GM23338 (cell line): ENCODE measurements at regions not wholly inside any gene's neighbourhood (a gene's known extent, or its start where the extent isn't known, plus 50 kb on each side); places are given as distances from the start of the nearest gene placed in this dataset.
A peak's percentile ranks its signal among the peaks of the same experiment; 100 is the strongest.

Experiments
- ATAC-seq: fragments of 200-7000 bp; cut with Tn5 transposase; 3 replicates; pipeline ENCODE4 v1.9.1; 2020
- DNase-seq: peaks from one replicate; pipeline ENCODE4 v3.0.0-alpha.2; 2015; ENCODE audit warnings: low spot score
- H2AFZ ChIP-seq: fragments of 200-600 bp; sonication (generic); 2 replicates; pipeline ENCODE4 v1.8.0; 2016; ENCODE audit warnings: antibody characterized with exemption, mild to moderate bottlenecking, moderate library complexity
- H3F3A ChIP-seq: fragments of 200-600 bp; sonication (generic); replicated peaks from 2 replicates; pipeline ENCODE4 v1.8.0; 2017; ENCODE audit warnings: antibody characterized with exemption, mixed run types, low read depth
- H3K27ac ChIP-seq: fragments of 200-600 bp; sonication (generic); 2 replicates; pipeline ENCODE4 v1.6.1; 2016; ENCODE audit warnings: low read depth
- H3K27me3 ChIP-seq: fragments of 200-600 bp; sonication (generic); 2 replicates; pipeline ENCODE4 v1.8.0; 2016; ENCODE audit warnings: mild to moderate bottlenecking, mixed run types, moderate library complexity; ENCODE audit not compliant: insufficient read depth
- H3K36me3 ChIP-seq: fragments of 200-600 bp; sonication (generic); 2 replicates; pipeline ENCODE4 v1.8.0; 2016; ENCODE audit warnings: mild to moderate bottlenecking; ENCODE audit not compliant: insufficient read depth
- H3K4me1 ChIP-seq: fragments of 200-600 bp; sonication (generic); 2 replicates; pipeline ENCODE4 v1.8.0; 2016; ENCODE audit warnings: mild to moderate bottlenecking, moderate library complexity; ENCODE audit not compliant: insufficient read depth
- H3K4me2 ChIP-seq: fragments of 200-600 bp; sonication (generic); 2 replicates; pipeline ENCODE4 v1.7.1; 2017; ENCODE audit warnings: mixed run types
- H3K4me3 ChIP-seq: fragments of 200-600 bp; sonication (generic); 2 replicates; pipeline ENCODE4 v1.6.1; 2016; ENCODE audit warnings: mixed run types
- H3K79me2 ChIP-seq: fragments of 200-600 bp; sonication (generic); replicated peaks from 2 replicates; pipeline ENCODE4 v1.8.0; 2017; ENCODE audit warnings: mild to moderate bottlenecking; ENCODE audit not compliant: insufficient read depth
- H3K9me2 ChIP-seq: fragments of 200-600 bp; sonication (generic); 2 replicates; pipeline ENCODE4 v1.8.0; 2017; ENCODE audit not compliant: insufficient read depth
- H4K20me1 ChIP-seq: fragments of 200-600 bp; sonication (generic); replicated peaks from 2 replicates; pipeline ENCODE4 v1.8.0; 2017; ENCODE audit warnings: mild to moderate bottlenecking; ENCODE audit not compliant: insufficient read depth
- H3K27ac Mint-ChIP-seq: 2 replicates; pipeline ENCODE4 v1.8.0; 2020; ENCODE audit warnings: inconsistent platforms, mild to moderate bottlenecking, moderate library complexity, mixed read lengths
- H3K27me3 Mint-ChIP-seq: 3 replicates; pipeline ENCODE4 v1.8.0; 2022; ENCODE audit warnings: low read depth, mild to moderate bottlenecking, moderate library complexity, mixed read lengths, inconsistent platforms; ENCODE audit not compliant: insufficient read depth, poor library complexity
- H3K36me3 Mint-ChIP-seq: 3 replicates; pipeline ENCODE4 v1.8.0; 2021; ENCODE audit warnings: low read depth, mild to moderate bottlenecking, inconsistent platforms, moderate library complexity, mixed read lengths
- H3K4me1 Mint-ChIP-seq: 3 replicates; pipeline ENCODE4 v1.8.0; 2020; ENCODE audit warnings: mild to moderate bottlenecking, inconsistent platforms, mixed read lengths
- H3K4me3 Mint-ChIP-seq: 3 replicates; pipeline ENCODE4 v1.8.0; 2021; ENCODE audit warnings: moderate library complexity, mild to moderate bottlenecking, inconsistent platforms, mixed read lengths
- H3K9me3 Mint-ChIP-seq: 3 replicates; pipeline ENCODE4 v1.8.0; 2020; ENCODE audit warnings: moderate library complexity, mild to moderate bottlenecking, inconsistent platforms, mixed read lengths
- CREB1 ChIP-seq: fragments of 250-450 bp; sonication (Bioruptor Pico); IDR thresholded peaks from 2 replicates; pipeline ENCODE4 v1.5.0; 2020; ENCODE audit warnings: low read depth, mild to moderate bottlenecking, moderate library complexity
- ETS1 ChIP-seq: IDR thresholded peaks from 2 replicates; pipeline ENCODE4 v1.6.1; 2016; ENCODE audit warnings: antibody characterized with exemption
- EZH2phosphoT487 ChIP-seq: fragments of 200-600 bp; sonication (generic); IDR thresholded peaks from one replicate; pipeline ENCODE4 v1.8.1; 2018; ENCODE audit warnings: antibody characterized with exemption; ENCODE audit not compliant: unreplicated experiment
- JUNB ChIP-seq: IDR thresholded peaks from one replicate; pipeline ENCODE4 v1.6.1; 2016; ENCODE audit warnings: antibody characterized with exemption; ENCODE audit not compliant: unreplicated experiment
- STAT1 ChIP-seq: IDR thresholded peaks from one replicate; pipeline ENCODE4 v1.6.1; 2016; ENCODE audit warnings: antibody characterized with exemption; ENCODE audit not compliant: unreplicated experiment
- ZNF331 ChIP-seq: fragments of 250-450 bp; sonication (Bioruptor Pico); IDR thresholded peaks from 2 replicates; pipeline ENCODE4 v1.5.0; 2020; ENCODE audit warnings: low read depth, mild to moderate bottlenecking, moderate library complexity
- TF ChIP-seq, protein P1 (sequence below), 2 experiments: fragments of 200-600 bp in 1 of 2; sonication (generic) in 1 of 2; conservative IDR thresholded peaks; 2 replicates each; pipeline versions ENCODE4 v1.5.1 to v1.6.1; 2016 to 2017; ENCODE audit warnings: antibody characterized with exemption in 2 of 2, low read depth in 2 of 2, mild to moderate bottlenecking in 2 of 2, moderate library complexity in 1 of 2
- TF ChIP-seq, protein P2 (sequence below): IDR thresholded peaks from one replicate; pipeline ENCODE4 v1.6.1; 2018; ENCODE audit warnings: antibody characterized with exemption; ENCODE audit not compliant: unreplicated experiment

DNA sequence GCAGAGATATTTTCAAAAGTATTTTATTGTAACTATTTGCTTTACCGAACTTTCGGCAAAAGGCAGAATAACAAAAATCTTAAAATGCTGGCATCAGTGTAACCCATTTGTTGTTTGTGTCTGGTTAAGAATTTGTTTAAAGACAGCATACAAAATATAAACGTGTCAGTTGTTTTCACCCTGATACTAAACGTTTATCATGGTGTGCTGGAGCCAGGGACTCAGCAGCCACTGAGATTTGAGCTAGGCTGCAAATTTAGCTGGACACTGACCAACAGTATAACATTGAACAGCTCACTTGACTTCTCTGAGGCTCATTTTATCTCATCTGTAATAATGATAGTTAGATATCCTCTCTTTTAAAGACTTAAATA is 183.7 kb downstream of the TMTC3 start:
- DNase-seq, result no peak
- Histone ChIP-seq H3K79me2 (no peaks in the 10 kb centered on the region), H3F3A (no peaks in the 10 kb centered on the region), H3K27ac (no peak overlapping the region), H3K4me1 (no peaks in the 10 kb centered on the region), H4K20me1 (no peaks in the 10 kb centered on the region), H3K9me2 (peaks cover 3% of the 10 kb centered on the region; the same call in 1 of the 2 replicates), H3K27me3 (no peaks in the 10 kb centered on the region), H3K4me2 (no peak overlapping the region), H2AFZ (no peak overlapping the region), H3K4me3 (no peak overlapping the region), H3K36me3 (no peaks in the 10 kb centered on the region)
- no peak overlapping the region for H3K4me3 Mint-ChIP-seq
- no peak for ATAC-seq
- H3K27me3 Mint-ChIP-seq, result no peaks in the 10 kb centered on the region
- H3K4me1 Mint-ChIP-seq, result no peaks in the 10 kb centered on the region
- no peaks in the 10 kb centered on the region for H3K36me3 Mint-ChIP-seq
- no peak overlapping the region for H3K27ac Mint-ChIP-seq
- no peak for TF ChIP-seq STAT1
- TF ChIP-seq EZH2phosphoT487, result no peak
- TF ChIP-seq, protein P1, sequence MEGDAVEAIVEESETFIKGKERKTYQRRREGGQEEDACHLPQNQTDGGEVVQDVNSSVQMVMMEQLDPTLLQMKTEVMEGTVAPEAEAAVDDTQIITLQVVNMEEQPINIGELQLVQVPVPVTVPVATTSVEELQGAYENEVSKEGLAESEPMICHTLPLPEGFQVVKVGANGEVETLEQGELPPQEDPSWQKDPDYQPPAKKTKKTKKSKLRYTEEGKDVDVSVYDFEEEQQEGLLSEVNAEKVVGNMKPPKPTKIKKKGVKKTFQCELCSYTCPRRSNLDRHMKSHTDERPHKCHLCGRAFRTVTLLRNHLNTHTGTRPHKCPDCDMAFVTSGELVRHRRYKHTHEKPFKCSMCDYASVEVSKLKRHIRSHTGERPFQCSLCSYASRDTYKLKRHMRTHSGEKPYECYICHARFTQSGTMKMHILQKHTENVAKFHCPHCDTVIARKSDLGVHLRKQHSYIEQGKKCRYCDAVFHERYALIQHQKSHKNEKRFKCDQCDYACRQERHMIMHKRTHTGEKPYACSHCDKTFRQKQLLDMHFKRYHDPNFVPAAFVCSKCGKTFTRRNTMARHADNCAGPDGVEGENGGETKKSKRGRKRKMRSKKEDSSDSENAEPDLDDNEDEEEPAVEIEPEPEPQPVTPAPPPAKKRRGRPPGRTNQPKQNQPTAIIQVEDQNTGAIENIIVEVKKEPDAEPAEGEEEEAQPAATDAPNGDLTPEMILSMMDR (conservative IDR thresholded peaks at IDR 0.05; ENCODE audit: low read depth in 2 of 2), result no peak
- TF ChIP-seq, protein P2, sequence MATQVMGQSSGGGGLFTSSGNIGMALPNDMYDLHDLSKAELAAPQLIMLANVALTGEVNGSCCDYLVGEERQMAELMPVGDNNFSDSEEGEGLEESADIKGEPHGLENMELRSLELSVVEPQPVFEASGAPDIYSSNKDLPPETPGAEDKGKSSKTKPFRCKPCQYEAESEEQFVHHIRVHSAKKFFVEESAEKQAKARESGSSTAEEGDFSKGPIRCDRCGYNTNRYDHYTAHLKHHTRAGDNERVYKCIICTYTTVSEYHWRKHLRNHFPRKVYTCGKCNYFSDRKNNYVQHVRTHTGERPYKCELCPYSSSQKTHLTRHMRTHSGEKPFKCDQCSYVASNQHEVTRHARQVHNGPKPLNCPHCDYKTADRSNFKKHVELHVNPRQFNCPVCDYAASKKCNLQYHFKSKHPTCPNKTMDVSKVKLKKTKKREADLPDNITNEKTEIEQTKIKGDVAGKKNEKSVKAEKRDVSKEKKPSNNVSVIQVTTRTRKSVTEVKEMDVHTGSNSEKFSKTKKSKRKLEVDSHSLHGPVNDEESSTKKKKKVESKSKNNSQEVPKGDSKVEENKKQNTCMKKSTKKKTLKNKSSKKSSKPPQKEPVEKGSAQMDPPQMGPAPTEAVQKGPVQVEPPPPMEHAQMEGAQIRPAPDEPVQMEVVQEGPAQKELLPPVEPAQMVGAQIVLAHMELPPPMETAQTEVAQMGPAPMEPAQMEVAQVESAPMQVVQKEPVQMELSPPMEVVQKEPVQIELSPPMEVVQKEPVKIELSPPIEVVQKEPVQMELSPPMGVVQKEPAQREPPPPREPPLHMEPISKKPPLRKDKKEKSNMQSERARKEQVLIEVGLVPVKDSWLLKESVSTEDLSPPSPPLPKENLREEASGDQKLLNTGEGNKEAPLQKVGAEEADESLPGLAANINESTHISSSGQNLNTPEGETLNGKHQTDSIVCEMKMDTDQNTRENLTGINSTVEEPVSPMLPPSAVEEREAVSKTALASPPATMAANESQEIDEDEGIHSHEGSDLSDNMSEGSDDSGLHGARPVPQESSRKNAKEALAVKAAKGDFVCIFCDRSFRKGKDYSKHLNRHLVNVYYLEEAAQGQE, result no peak
- TF ChIP-seq CREB1 (CRISPR knock-in tag), result no peak
- no peak for TF ChIP-seq ZNF331 (CRISPR knock-in tag)
- no peaks in the 10 kb centered on the region for H3K9me3 Mint-ChIP-seq

DNA sequence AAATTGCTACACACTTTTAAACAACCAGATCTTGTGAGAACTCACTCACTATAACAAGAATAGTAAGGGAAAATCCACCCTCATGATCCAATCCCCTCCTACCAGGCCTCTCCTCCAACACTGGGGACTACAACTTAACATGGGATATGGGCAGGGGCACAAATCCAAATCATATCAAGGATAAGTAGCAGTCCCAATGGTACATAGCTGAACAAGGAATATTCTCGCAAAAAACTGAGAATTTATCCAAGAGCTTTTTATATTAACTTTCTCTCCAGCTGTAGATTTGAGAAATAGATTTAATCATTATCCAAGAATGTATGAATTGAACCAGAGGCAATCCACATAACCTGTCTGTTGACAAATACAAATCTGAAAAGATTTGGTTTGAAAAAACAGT is 185.2 kb downstream of the TMTC3 start:
- H3K36me3 Mint-ChIP-seq, result peaks cover 4% of the 10 kb centered on the region; the same call in 1 of the 3 replicates
- Histone ChIP-seq H3F3A (no peaks in the 10 kb centered on the region), H3K9me2 (peaks cover 3% of the 10 kb centered on the region; the same call in 1 of the 2 replicates), H3K79me2 (no peaks in the 10 kb centered on the region), H3K27ac (no peak overlapping the region), H2AFZ (peak overlapping the region; percentile 53; the same call in 1 of the 2 replicates), H3K27me3 (no peaks in the 10 kb centered on the region), H4K20me1 (no peaks in the 10 kb centered on the region), H3K4me3 (no peak overlapping the region), H3K4me2 (no peak overlapping the region), H3K4me1 (no peaks in the 10 kb centered on the region), H3K36me3 (no peaks in the 10 kb centered on the region)
- TF ChIP-seq ETS1 (no peak), JUNB (no peak)
- H3K9me3 Mint-ChIP-seq, result peaks cover 7% of the 10 kb centered on the region; the same call in 2 of the 3 replicates
- DNase-seq (no peak), ATAC-seq (no peak)
- H3K4me3 Mint-ChIP-seq, result no peak overlapping the region
- H3K4me1 Mint-ChIP-seq, result no peaks in the 10 kb centered on the region
- H3K27ac Mint-ChIP-seq, result no peak overlapping the region
- H3K27me3 Mint-ChIP-seq, result no peaks in the 10 kb centered on the region
